HG02763 (cell line): ENCODE measurements at regions not wholly inside any gene's neighbourhood (a gene's known extent, or its start where the extent isn't known, plus 50 kb on each side); places are given as distances from the start of the nearest gene placed in this dataset.

Experiments
- ATAC-seq: cut with Tn5 transposase; IDR thresholded peaks from one replicate; pipeline ENCODE4 v1.9.1; 2021; ENCODE audit warnings: mild to moderate bottlenecking, moderate library complexity; ENCODE audit not compliant: unreplicated experiment

DNA sequence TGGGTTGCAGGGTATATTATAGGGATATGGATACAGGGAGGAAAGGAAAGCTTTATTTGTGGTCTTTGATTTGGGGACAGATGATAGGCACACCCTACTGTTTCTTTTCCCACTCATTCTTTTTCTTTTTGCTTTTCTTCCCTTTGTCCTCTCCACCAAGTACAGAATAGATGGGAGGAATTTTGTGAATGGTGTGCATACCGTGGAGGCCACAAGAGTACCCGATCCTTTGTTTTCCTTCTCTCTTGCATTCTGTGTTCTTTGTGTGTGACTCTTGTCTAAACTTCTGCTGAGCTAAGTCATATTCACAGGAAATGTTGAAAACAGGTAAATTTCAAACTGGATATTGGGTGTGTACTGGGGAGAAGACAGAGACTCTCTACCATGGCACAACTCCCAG is 321.4 kb upstream of the SLC8A1 start:
- no peak for ATAC-seq

GRCh38 chr2:40783704-40784103 is 331.8 kb upstream of the SLC8A1 start:
- ATAC-seq: no peak

GRCh38 chr2:40786636-40787035 is 334.7 kb upstream of the SLC8A1 start:
- no peak for ATAC-seq

DNA sequence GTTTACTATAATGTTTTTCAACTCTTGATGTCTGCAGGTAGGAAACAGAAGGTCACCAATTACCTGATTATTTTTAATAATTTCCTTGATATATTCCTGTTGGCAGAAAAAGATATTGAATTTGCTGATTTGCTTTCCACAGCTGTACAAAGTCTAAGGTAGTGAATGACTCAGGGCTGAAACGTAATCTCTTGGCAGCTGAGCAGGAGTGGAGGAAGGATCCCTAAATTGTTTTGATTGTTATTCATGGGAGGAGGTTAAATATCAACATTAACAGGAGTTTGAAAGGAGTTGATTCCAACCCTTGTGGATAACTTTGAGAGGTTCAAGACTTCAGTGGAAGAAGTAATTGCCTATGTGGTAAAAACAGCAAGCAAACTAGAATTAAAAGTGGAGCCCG is 345.2 kb upstream of the SLC8A1 start:
- ATAC-seq: no peak

DNA sequence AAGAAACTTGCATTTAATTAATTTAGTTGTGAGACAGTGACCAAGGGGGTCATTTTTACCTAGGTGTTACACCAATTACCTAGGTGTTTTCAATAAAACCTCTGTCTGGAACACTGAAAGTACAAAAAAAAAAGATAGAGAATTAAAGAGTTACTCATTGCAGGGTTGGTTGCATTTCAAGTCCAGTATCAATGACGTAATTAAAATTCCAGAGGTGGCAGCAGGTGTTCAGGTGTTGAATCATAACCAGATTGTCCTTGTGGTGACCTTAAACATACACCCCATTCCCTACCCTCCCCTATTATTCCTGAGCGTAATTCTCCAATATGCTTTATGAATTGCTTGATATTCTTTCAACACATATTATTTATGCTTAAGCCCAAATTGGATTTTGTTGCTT is 352.0 kb upstream of the SLC8A1 start:
- ATAC-seq: no peak

- ATAC-seq: no peak
Measured at GRCh38 chr2:40809156-40809555, 357.3 kb upstream of the SLC8A1 start.

DNA sequence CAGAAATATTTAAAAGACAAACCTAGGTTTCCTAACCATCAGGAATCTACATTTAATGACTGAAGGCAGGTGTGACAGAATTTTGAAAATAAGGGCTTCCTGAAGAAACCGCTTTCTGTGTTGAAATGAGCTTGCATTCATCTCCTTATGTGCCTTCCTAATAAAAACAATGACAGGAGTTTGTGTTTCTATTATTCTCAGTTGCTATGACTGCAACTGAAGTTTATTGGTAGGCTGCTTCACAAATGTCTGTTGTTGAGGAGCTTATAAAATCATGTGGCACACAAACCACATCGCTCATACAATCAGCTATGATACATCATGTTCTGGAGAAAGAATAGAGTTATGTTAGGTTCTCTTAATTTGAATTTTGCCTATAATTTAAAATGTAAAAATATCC is 362.7 kb upstream of the SLC8A1 start:
- no peak for ATAC-seq

DNA sequence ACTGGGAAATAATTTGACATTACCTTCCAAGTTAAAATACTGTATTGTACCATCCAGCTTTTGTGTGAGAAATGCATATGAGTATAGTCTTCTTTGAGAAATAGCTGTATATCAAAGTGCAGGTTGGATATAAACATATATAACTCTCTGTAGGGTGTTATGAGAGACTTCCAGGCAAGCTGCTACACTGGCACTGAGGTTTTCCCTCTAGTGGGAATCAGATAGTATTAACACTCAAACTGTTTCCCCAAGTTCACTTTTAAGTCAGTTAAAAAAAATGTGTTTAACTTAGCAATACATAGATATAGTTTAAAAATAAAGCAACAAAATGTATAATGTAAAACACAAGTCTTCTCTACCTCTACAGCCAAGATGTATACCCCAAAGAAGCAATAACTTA is 368.4 kb upstream of the SLC8A1 start:
- no peak for ATAC-seq

GRCh38 chr2:40823478-40823877 is 371.6 kb upstream of the SLC8A1 start:
- ATAC-seq: no peak

DNA sequence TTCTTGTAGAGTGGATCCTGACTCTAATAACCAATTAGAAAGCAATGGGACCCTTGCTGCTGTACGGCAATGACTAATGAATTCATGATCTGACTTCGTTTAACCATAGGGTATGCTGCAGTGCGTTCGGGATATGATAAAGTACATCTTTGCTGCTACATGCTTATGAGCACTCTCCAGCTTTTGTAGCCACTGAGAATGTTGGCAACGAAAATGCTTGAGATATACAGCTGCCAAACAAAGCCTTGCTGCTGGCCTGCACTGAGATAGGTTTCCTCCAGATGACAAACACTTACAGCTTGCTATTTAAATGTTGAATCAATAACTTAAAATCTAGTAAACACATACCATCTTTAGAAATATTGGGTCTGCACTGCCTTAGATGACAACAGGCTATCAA is 372.4 kb upstream of the SLC8A1 start:
- ATAC-seq: no peak

GRCh38 chr2:40827392-40827791 is 375.5 kb upstream of the SLC8A1 start:
- ATAC-seq: no peak

GRCh38 chr2:40831321-40831873 is 379.5 kb upstream of the SLC8A1 start:
- no peak for ATAC-seq

- no peak for ATAC-seq
Measured at GRCh38 chr2:40841856-40842255, 390.0 kb upstream of the SLC8A1 start.

DNA sequence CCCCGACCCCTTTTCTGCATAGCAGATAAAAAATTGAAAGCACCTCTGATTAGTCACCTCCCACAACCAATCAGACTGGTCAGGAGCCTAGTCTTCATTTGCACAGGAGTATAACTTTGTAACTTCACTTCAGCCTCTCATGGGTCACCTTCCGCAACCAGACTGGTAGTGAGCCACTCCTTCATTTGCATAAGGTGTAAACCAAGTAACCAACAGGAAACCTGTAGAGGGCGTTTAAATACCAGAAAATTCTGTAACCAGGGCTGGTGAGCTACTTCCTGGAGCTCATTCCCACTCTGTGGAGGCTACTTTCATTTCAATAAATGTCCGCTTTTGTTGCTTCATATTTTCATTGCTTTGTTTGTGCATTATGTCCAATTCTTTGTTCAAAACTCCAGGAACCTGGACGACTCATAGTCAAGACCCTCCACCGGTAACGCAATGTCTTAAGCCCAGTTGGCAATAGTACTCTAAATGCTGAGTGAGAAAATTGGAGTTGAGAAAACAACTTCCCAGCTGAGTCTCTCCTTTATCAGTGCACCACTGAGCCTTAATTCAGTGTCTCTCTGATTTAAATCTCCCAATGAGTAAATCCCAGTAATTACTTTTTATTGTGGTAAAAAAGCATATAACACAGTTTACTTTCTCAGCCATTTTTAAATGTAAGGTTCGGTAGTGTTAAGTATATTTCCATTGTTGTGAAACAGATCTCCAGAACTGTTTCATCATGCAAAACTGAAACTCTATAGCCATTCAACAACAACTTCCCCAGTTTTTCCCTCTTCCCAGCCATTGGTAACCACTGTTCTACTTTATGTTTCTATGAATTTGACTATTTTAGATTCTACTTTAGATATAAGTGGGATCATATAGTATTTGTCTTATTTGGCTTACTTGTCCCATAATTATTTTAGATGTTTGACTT is 392.7 kb upstream of the SLC8A1 start:
- no peak for ATAC-seq

- no peak for ATAC-seq
Measured at GRCh38 chr2:40851661-40852060, 399.8 kb upstream of the SLC8A1 start.

- no peak for ATAC-seq
Measured at GRCh38 chr2:40859617-40860016, 407.7 kb upstream of the SLC8A1 start.

DNA sequence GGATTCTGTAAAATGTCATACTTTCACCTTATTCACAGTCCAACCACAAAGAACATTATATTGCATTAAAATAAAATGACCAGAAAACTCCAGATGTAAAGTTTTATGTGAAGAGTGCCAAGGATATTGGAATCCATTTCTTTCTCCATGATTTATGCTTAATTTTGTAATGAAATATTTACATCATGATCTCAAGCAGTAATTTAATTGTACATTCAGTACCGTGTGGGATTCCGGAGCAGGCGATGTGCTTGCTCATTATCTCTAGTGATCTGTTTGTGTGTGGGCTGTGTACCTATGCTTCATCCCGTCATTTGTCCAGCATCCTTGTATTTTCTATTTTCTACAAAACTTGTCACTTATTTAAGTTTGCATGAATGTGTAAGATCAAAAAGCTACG is 415.9 kb upstream of the SLC8A1 start:
- no peak for ATAC-seq

- no peak for ATAC-seq
Measured at GRCh38 chr2:40872580-40872979, 420.7 kb upstream of the SLC8A1 start.

DNA sequence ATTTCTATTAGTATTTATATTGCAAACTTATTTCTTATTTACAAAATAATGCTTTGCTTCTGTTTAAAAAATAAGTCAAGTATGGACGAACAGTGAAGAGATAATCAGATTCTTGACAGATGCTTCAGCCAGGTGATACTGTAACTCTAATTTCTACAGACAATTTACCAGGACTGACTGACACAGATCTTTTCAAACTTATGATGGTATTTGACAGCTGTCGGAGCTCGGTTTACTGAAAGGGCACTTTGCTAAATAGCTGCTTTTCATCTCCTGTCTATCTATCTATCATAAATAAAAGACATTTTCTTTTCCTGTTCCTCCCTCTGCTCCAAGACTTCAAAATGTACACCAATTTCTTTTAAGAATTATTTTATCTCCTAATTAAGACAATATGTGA is 422.5 kb upstream of the SLC8A1 start:
- ATAC-seq: no peak

DNA sequence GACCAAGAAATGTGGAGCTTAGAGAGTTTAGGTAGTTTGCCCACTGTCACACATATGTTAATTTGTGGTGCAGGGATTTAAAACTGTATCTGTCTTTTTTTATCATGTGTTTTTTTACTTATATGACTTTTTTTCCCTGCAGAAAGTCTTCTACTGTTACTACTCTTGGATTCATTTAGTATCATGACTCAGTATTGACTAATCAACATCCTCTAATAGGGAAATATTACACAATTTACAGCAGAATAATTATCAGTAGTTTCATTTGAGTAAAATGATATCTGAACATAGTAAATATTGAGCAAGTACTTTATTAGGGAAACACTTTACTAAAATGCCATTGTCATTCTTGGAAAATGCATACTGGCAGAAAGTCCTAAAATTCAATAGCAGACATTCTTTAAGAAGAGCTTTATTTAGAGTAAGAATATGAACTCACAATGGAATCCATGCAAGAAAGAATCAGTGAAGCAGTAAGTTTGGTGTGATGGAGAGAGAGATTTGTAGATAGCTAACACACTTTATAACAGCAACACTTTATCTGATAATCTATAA is 425.9 kb upstream of the SLC8A1 start:
- no peak for ATAC-seq

- ATAC-seq: no peak
Measured at GRCh38 chr2:40879305-40879704, 427.4 kb upstream of the SLC8A1 start.

DNA sequence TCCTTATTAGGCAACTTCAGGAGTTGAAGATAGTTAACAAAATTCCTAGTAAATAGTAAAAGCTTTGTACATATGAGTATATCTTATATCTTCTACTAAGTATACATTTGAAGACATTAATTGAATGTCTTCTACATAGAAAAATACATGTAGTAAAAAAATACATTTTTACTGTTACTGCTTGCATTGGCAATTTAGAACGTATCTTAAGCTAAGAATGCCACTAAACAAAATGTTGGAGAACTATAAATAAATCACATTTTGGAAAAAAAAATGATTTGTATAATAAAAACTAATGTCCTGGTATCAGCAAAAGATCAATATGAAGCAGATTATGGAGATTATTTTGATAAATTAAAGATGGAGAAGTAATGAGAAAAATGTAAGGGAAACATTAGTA is 434.2 kb upstream of the SLC8A1 start:
- ATAC-seq: no peak
